GM12878 (cell line): ENCODE measurements at regions not wholly inside any gene's neighbourhood (a gene's known extent, or its start where the extent isn't known, plus 50 kb on each side); places are given as distances from the start of the nearest gene placed in this dataset.

Source experiments
- ATAC-seq: fragments of 200-7000 bp; cut with Tn5 transposase; 3 replicates; pipeline ENCODE4 v1.9.1; 2020; ENCODE audit warnings: mild to moderate bottlenecking, moderate library complexity
- BruUV-seq: library from RNA; stranded (reverse); fragments of 400-500 nt; replicated peaks from 2 replicates; lab custom pipeline; 2021; lab: Mats Ljungman, UMichigan
- CTCF ChIA-PET: fragments of 300-600 bp; sonication (Branson Sonifier 250); formaldehyde crosslinking; extraction: SDS; loops from one replicate; lab custom pipeline; 2021; ENCODE audit warnings: inconsistent platforms; lab: Yijun Ruan, JAX
- POLR2A ChIA-PET: fragments of 350-600 bp; formaldehyde crosslinking; extraction: SDS; loops from one replicate; lab custom pipeline; 2021; ENCODE audit warnings: inconsistent platforms; lab: Charles Lee
- RAD21 ChIA-PET: fragments of 300-600 bp; sonication (Branson Sonifier 250); formaldehyde crosslinking; loops from one replicate; lab custom pipeline; 2023; ENCODE audit warnings: antibody characterized with exemption; ENCODE audit not compliant: unreplicated experiment; lab: Charles Lee
- SMC1A ChIA-PET: fragments of 300-600 bp; sonication (Branson Sonifier 250); formaldehyde crosslinking; loops from one replicate; lab custom pipeline; 2023; ENCODE audit not compliant: unreplicated experiment, uncharacterized antibody; lab: Charles Lee
- DNase-seq: peaks from one replicate; pipeline ENCODE4 v3.0.0-alpha.2; 2011; ENCODE audit warnings: low read depth, low spot score
- FAIRE-seq: peaks from 3 replicates; lab custom pipeline; 2011; peaks lifted over from hg19 to GRCh38; lab: Jason Lieb, UNC
- H2AFZ ChIP-seq: 2 replicates; pipeline ENCODE4 v1.6.0; 2011; ENCODE audit warnings: low read depth, low read length, control low read depth; ENCODE audit not compliant: control insufficient read depth
- H3K27ac ChIP-seq: 2 replicates; pipeline ENCODE4 v1.5.1; 2011; ENCODE audit warnings: control low read depth; ENCODE audit not compliant: control insufficient read depth, insufficient read depth
- H3K27me3 ChIP-seq, 2 experiments: replicated peaks in 1 of 2; 2 replicates each; pipeline versions ENCODE4 v1.6.0 to v1.6.1; 2011; ENCODE audit warnings: low read length in 1 of 2; ENCODE audit not compliant: control insufficient read depth in 2 of 2, insufficient read depth in 2 of 2
- H3K36me3 ChIP-seq, 2 experiments: 2 replicates each; pipeline ENCODE4 v1.5.1; 2011; ENCODE audit warnings: low read length in 1 of 2; ENCODE audit not compliant: control insufficient read depth in 2 of 2, insufficient read depth in 2 of 2
- H3K4me1 ChIP-seq: 2 replicates; pipeline ENCODE4 v1.6.1; 2011; ENCODE audit warnings: mild to moderate bottlenecking, low read length, moderate library complexity, mixed read lengths; ENCODE audit not compliant: control insufficient read depth, insufficient read depth
- H3K4me2 ChIP-seq: 2 replicates; pipeline ENCODE4 v1.6.0; 2011; ENCODE audit warnings: control low read depth; ENCODE audit not compliant: control insufficient read depth, insufficient read depth
- H3K4me3 ChIP-seq: fragments of 200-600 bp; sonication (generic); 2 replicates; pipeline ENCODE4 v1.5.1; 2016
- H3K79me2 ChIP-seq: 2 replicates; pipeline ENCODE4 v1.6.0; 2011; ENCODE audit warnings: low read length; ENCODE audit not compliant: control insufficient read depth, insufficient read depth
- H3K9ac ChIP-seq: 2 replicates; pipeline ENCODE4 v1.8.0; 2011; ENCODE audit warnings: low read length, control low read depth, mixed read lengths; ENCODE audit not compliant: control insufficient read depth, insufficient read depth
- H3K9me3 ChIP-seq: replicated peaks from 3 replicates; pipeline ENCODE4 v1.5.1; 2011; ENCODE audit warnings: mild to moderate bottlenecking, low read length; ENCODE audit not compliant: control insufficient read depth, insufficient read depth
- H4K20me1 ChIP-seq: 2 replicates; pipeline ENCODE4 v1.6.0; 2011; ENCODE audit not compliant: control insufficient read depth, insufficient read depth
- BACH1 ChIP-seq: fragments of 450-650 bp; IDR thresholded peaks from 2 replicates; pipeline ENCODE4 v1.6.1; 2017; ENCODE audit warnings: mild to moderate bottlenecking, borderline replicate concordance
- CEBPB ChIP-seq, 2 experiments: fragments of 150-350 bp in 1 of 2; IDR thresholded peaks; 2 replicates each; pipeline ENCODE4 v1.6.1; 2012 to 2014; ENCODE audit warnings: low read depth in 2 of 2, low read length in 2 of 2, borderline replicate concordance in 1 of 2, inconsistent platforms in 1 of 2
- GATAD2B ChIP-seq: fragments of 450-650 bp; conservative IDR thresholded peaks from 2 replicates; pipeline ENCODE4 v1.6.1; 2017; ENCODE audit warnings: low read depth, mild to moderate bottlenecking, moderate library complexity
- LARP7 ChIP-seq: fragments of 450-650 bp; IDR thresholded peaks from 2 replicates; pipeline ENCODE4 v1.6.1; 2017; ENCODE audit warnings: mild to moderate bottlenecking
- NBN ChIP-seq: fragments of 450-650 bp; IDR thresholded peaks from 2 replicates; pipeline ENCODE4 v1.6.1; 2016
- RAD21 ChIP-seq: IDR thresholded peaks from 2 replicates; pipeline ENCODE4 v1.6.1; 2011; ENCODE audit warnings: mild to moderate bottlenecking, low read depth, low read length, moderate library complexity; ENCODE audit not compliant: insufficient read depth
- STAT3 ChIP-seq: IDR thresholded peaks from 2 replicates; pipeline ENCODE4 v1.6.1; 2011; ENCODE audit warnings: low read depth, low read length, improper control_type of control experiment
- TCF3 ChIP-seq: IDR thresholded peaks from 2 replicates; pipeline ENCODE4 v1.6.1; 2012; ENCODE audit warnings: low read depth, mild to moderate bottlenecking, low read length, borderline replicate concordance; ENCODE audit not compliant: insufficient read depth
- ZNF384 ChIP-seq: IDR thresholded peaks from 2 replicates; pipeline ENCODE4 v1.6.1; 2012; ENCODE audit warnings: low read depth, mild to moderate bottlenecking, low read length, improper control_type of control experiment, borderline replicate concordance
- WGBS: methylation state at CpG from one replicate; pipeline ENCODE4 v1.1.6; 2016; ENCODE audit warnings: low lambda C conversion rate; ENCODE audit not compliant: insufficient replicate concordance, insufficient coverage; ENCODE audit errors: missing lambda C conversion rate; 5-methylcytosine and 5-hydroxymethylcytosine counted together
- in situ Hi-C: fragments of 300-500 bp; cut with MboI; formaldehyde crosslinking; loops from 9 replicates; pipeline ENCODE4 v1.14.3; 2018; ENCODE audit warnings: mixed read lengths
- intact Hi-C: fragments of 100-400 bp; cut with micrococcal nuclease; formaldehyde crosslinking; loops from one replicate; pipeline ENCODE4 v1.14.2; 2022; ENCODE audit not compliant: unreplicated experiment
- TF ChIP-seq, protein P1 (sequence below): fragments of 450-650 bp; IDR thresholded peaks from 2 replicates; pipeline ENCODE4 v1.6.1; 2017; ENCODE audit warnings: mild to moderate bottlenecking, moderate library complexity
- TF ChIP-seq, protein P2 (sequence below): IDR thresholded peaks from 2 replicates; pipeline ENCODE4 v1.6.1; 2012; ENCODE audit warnings: low read length, inconsistent platforms
- TF ChIP-seq, protein P3 (sequence below): IDR thresholded peaks from 2 replicates; pipeline ENCODE4 v1.6.1; 2011; ENCODE audit warnings: mild to moderate bottlenecking, low read depth, low read length, moderate library complexity; ENCODE audit not compliant: insufficient replicate concordance
- TF ChIP-seq, protein P4 (sequence below): fragments of 450-650 bp; IDR thresholded peaks from 2 replicates; pipeline ENCODE4 v1.6.1; 2016; ENCODE audit warnings: mild to moderate bottlenecking

DNA sequence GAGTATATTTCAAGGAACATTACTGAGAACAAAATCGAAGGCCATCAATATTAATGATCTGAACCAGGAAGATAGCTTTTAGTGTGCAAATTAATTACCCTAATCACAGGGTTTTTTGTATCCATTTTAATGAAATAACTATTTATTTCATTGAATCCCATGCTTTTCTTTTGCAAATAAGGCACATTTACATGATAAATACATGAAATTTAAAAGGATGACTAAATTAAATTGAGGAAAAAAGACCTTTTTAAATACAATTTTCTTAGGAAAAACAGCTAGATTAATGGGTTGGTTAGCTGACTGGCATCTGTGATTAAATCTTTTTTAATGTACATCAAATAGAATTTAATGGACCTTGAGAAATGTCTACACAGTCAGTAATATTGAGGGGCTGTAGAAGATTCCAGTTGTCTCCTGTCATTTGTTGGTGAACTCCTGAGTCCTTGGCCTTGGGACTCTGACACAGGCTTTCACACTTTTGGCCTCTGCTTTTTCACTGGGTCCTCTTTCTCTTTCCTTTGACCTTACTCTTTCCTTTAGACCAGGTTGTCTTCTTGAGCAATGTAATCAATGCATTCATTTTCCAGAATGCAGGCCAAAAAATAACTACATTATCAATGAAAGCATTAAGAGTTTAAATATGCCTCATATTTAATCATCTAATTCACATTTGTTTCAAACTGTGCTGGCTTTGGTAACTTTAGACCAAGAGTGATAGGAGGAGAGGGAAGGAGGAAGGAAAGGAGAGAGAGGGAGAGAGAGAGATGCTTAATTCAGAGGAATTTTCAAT lies 511.5 kb downstream of the ZNF608 start (continued):
- TF ChIP-seq, protein P1, sequence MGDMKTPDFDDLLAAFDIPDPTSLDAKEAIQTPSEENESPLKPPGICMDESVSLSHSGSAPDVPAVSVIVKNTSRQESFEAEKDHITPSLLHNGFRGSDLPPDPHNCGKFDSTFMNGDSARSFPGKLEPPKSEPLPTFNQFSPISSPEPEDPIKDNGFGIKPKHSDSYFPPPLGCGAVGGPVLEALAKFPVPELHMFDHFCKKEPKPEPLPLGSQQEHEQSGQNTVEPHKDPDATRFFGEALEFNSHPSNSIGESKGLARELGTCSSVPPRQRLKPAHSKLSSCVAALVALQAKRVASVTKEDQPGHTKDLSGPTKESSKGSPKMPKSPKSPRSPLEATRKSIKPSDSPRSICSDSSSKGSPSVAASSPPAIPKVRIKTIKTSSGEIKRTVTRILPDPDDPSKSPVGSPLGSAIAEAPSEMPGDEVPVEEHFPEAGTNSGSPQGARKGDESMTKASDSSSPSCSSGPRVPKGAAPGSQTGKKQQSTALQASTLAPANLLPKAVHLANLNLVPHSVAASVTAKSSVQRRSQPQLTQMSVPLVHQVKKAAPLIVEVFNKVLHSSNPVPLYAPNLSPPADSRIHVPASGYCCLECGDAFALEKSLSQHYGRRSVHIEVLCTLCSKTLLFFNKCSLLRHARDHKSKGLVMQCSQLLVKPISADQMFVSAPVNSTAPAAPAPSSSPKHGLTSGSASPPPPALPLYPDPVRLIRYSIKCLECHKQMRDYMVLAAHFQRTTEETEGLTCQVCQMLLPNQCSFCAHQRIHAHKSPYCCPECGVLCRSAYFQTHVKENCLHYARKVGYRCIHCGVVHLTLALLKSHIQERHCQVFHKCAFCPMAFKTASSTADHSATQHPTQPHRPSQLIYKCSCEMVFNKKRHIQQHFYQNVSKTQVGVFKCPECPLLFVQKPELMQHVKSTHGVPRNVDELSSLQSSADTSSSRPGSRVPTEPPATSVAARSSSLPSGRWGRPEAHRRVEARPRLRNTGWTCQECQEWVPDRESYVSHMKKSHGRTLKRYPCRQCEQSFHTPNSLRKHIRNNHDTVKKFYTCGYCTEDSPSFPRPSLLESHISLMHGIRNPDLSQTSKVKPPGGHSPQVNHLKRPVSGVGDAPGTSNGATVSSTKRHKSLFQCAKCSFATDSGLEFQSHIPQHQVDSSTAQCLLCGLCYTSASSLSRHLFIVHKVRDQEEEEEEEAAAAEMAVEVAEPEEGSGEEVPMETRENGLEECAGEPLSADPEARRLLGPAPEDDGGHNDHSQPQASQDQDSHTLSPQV: no peak

DNA sequence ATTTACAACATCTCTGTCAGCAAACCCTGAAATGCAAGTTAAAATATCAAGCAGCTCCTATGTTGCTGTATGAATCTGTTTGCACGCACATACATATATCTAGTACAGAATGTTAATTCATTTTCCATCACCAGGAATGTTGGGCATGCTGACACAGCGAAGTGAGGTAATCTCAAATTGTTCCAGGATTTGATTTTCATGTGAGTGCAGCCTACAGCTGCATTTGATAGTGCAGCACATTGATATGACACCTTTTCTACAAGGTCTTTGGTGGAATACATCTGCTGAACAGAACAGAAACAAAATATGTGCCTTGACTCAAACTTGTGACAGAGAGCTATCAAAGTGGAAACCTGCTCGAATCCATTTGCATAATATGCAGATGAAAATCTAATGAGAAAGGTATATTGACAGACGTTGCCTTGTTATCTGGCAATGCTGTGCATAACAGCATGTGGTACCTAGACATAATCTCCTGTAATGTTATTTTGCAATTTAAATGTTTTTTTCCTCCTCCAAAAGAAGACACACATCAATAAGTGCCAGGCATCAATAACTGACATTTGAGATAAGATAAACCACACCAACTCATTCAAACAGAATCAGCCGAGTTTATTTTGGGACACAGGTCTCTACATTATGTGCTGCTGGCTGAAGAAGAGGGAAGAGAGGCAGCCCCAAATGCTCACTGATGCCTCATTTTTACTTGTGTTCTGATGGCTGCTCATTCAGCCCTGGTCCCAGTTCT lies 512.2 kb downstream of the ZNF608 start:
- no TSS peak for BruUV-seq
- ChIA-PET RAD21 (no interaction called here), SMC1A (interaction anchor here (1.4 kb wide), 1 partner anchor 107 kb away, joined by 3 read pairs; no protein-coding TSS in a partner anchor), CTCF (no interaction called here), POLR2A (no interaction called here)
- 19% methylated on average over 5 of the region's 5 CpGs for WGBS
- Histone ChIP-seq H4K20me1 (no peaks in the 10 kb centered on the region), H3K36me3 (no peaks in the 10 kb centered on the region), H3K4me2 (no peak overlapping the region), H2AFZ (no peak overlapping the region), H3K9ac (no peak overlapping the region), H3K27me3 (no peaks in the 10 kb centered on the region), H3K27ac (no peak overlapping the region), H3K79me2 (no peaks in the 10 kb centered on the region), H3K4me3 (no peak overlapping the region), H3K9me3 (no peaks in the 10 kb centered on the region), H3K4me1 (no peaks in the 10 kb centered on the region)
- in situ Hi-C loops (no loop called here), intact Hi-C loops (no loop called here)
- ATAC-seq (no peak), DNase-seq (no peak), FAIRE-seq (no peak)
- TF ChIP-seq, protein P2, sequence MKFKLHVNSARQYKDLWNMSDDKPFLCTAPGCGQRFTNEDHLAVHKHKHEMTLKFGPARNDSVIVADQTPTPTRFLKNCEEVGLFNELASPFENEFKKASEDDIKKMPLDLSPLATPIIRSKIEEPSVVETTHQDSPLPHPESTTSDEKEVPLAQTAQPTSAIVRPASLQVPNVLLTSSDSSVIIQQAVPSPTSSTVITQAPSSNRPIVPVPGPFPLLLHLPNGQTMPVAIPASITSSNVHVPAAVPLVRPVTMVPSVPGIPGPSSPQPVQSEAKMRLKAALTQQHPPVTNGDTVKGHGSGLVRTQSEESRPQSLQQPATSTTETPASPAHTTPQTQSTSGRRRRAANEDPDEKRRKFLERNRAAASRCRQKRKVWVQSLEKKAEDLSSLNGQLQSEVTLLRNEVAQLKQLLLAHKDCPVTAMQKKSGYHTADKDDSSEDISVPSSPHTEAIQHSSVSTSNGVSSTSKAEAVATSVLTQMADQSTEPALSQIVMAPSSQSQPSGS: no peak
- TF ChIP-seq ZNF384: no peak
- no peak for TF ChIP-seq TCF3
- no peak for TF ChIP-seq GATAD2B
- TF ChIP-seq STAT3: no peak
- no peak for TF ChIP-seq NBN
- TF ChIP-seq, protein P3, sequence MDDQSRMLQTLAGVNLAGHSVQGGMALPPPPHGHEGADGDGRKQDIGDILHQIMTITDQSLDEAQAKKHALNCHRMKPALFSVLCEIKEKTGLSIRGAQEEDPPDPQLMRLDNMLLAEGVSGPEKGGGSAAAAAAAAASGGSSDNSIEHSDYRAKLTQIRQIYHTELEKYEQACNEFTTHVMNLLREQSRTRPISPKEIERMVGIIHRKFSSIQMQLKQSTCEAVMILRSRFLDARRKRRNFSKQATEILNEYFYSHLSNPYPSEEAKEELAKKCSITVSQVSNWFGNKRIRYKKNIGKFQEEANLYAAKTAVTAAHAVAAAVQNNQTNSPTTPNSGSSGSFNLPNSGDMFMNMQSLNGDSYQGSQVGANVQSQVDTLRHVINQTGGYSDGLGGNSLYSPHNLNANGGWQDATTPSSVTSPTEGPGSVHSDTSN: no peak
- TF ChIP-seq CEBPB (IDR thresholded peaks at IDR 0.05; ENCODE audit: borderline replicate concordance in 1 of 2, low read depth in 2 of 2, low read length in 2 of 2): no peak
- TF ChIP-seq, protein P4, sequence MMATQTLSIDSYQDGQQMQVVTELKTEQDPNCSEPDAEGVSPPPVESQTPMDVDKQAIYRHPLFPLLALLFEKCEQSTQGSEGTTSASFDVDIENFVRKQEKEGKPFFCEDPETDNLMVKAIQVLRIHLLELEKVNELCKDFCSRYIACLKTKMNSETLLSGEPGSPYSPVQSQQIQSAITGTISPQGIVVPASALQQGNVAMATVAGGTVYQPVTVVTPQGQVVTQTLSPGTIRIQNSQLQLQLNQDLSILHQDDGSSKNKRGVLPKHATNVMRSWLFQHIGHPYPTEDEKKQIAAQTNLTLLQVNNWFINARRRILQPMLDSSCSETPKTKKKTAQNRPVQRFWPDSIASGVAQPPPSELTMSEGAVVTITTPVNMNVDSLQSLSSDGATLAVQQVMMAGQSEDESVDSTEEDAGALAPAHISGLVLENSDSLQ: no peak
- TF ChIP-seq LARP7: no peak
- no peak for TF ChIP-seq RAD21
- TF ChIP-seq BACH1: no peak
